HEK293 (cell line): ENCODE measurements at regions not wholly inside any gene's neighbourhood (a gene's known extent, or its start where the extent isn't known, plus 50 kb on each side); places are given as distances from the start of the nearest gene placed in this dataset.

Experiments
- CTCF ChIP-seq: fragments of 450-650 bp; formaldehyde crosslinking; IDR thresholded peaks from 2 replicates; pipeline ENCODE4 v1.5.1; 2016; ENCODE audit warnings: missing biosample characterization, missing genetic modification characterization
- SETDB1 ChIP-seq: IDR thresholded peaks from one replicate; pipeline ENCODE4 v1.6.1; 2017; ENCODE audit warnings: mild to moderate bottlenecking, low read length, moderate library complexity, mixed read lengths; ENCODE audit not compliant: insufficient read length
- TSHZ1 ChIP-seq: fragments of 450-650 bp; formaldehyde crosslinking; IDR thresholded peaks from 2 replicates; pipeline ENCODE4 v1.5.1; 2016; ENCODE audit warnings: missing biosample characterization, missing genetic modification characterization, borderline replicate concordance
- ZNF155 ChIP-seq: fragments of 450-650 bp; formaldehyde crosslinking; IDR thresholded peaks from 2 replicates; pipeline ENCODE4 v1.5.1; 2016; ENCODE audit warnings: missing biosample characterization, missing genetic modification characterization
- ZNF747 ChIP-seq: fragments of 450-650 bp; formaldehyde crosslinking; IDR thresholded peaks from 2 replicates; pipeline ENCODE4 v1.5.1; 2016; ENCODE audit warnings: missing biosample characterization, missing genetic modification characterization
- ZSCAN23 ChIP-seq: fragments of 450-650 bp; formaldehyde crosslinking; IDR thresholded peaks from 2 replicates; pipeline ENCODE4 v1.5.1; 2016; ENCODE audit warnings: missing biosample characterization, missing genetic modification characterization

GRCh38 chr2:10993001-10993481 lies 81.3 kb downstream of the KCNF1 start:
- TF ChIP-seq CTCF (0 out of 2 replicates have a peak, but pooled peaks have one; percentile 24), ZNF155 (tag by site-specific recombination) (no peak), TSHZ1 (tag by site-specific recombination) (no peak), ZSCAN23 (tag by site-specific recombination) (no peak), ZNF747 (tag by site-specific recombination) (no peak), SETDB1 (no peak)
